GM18858 (cell line): ENCODE measurements at regions not wholly inside any gene's neighbourhood (a gene's known extent, or its start where the extent isn't known, plus 50 kb on each side); places are given as distances from the start of the nearest gene placed in this dataset.

Source experiments
- ATAC-seq: cut with Tn5 transposase; IDR thresholded peaks from one replicate; pipeline ENCODE4 v1.9.1; 2021; ENCODE audit not compliant: unreplicated experiment

GRCh38 chr7:84629640-84630318, 435.2 kb upstream of the SEMA3A start:
- no peak for ATAC-seq

GRCh38 chr7:84629216-84629615, 434.6 kb upstream of the SEMA3A start:
- no peak for ATAC-seq

GRCh38 chr7:84627250-84627649, 432.7 kb upstream of the SEMA3A start:
- no peak for ATAC-seq

- no peak for ATAC-seq
Measured at GRCh38 chr7:84624927-84625326, 430.3 kb upstream of the SEMA3A start.

GRCh38 chr7:84624527-84624926, 429.9 kb upstream of the SEMA3A start:
- no peak for ATAC-seq

- no peak for ATAC-seq
Measured at GRCh38 chr7:84617265-84618030, 422.9 kb upstream of the SEMA3A start.

GRCh38 chr7:84614821-84615501, 420.4 kb upstream of the SEMA3A start:
- no peak for ATAC-seq

- ATAC-seq = no peak
Measured at GRCh38 chr7:84612981-84613681, 418.5 kb upstream of the SEMA3A start.

GRCh38 chr7:84611391-84611790, 416.8 kb upstream of the SEMA3A start:
- ATAC-seq = no peak

GRCh38 chr7:84610390-84610789, 415.8 kb upstream of the SEMA3A start:
- ATAC-seq = no peak

GRCh38 chr7:84605301-84605700, 410.7 kb upstream of the SEMA3A start:
- no peak for ATAC-seq

GRCh38 chr7:84603545-84603944, 409.0 kb upstream of the SEMA3A start:
- ATAC-seq = no peak

GRCh38 chr7:84595026-84595425, 400.4 kb upstream of the SEMA3A start:
- no peak for ATAC-seq

- no peak for ATAC-seq
Measured at GRCh38 chr7:84591897-84592296, 397.3 kb upstream of the SEMA3A start.

GRCh38 chr7:84589012-84589411, 394.4 kb upstream of the SEMA3A start:
- ATAC-seq = no peak

- ATAC-seq = no peak
Measured at GRCh38 chr7:84583331-84583730, 388.7 kb upstream of the SEMA3A start.

- no peak for ATAC-seq
Measured at GRCh38 chr7:84582747-84583146, 388.2 kb upstream of the SEMA3A start.

GRCh38 chr7:84578825-84579224, 384.2 kb upstream of the SEMA3A start:
- no peak for ATAC-seq

- ATAC-seq = no peak
Measured at GRCh38 chr7:84568781-84569180, 374.2 kb upstream of the SEMA3A start.

- no peak for ATAC-seq
Measured at GRCh38 chr7:84565345-84566074, 370.9 kb upstream of the SEMA3A start.

GRCh38 chr7:84553711-84554110, 359.1 kb upstream of the SEMA3A start:
- no peak for ATAC-seq
